ENCODE measurements at regions not wholly inside any gene's neighbourhood (a gene's known extent, or its start where the extent isn't known, plus 50 kb on each side); places are given as distances from the start of the nearest gene placed in this dataset.

- no peaks in the 10 kb centered on the region for H3K9me1 ChIP-seq (ENCODE audit: control insufficient read depth, insufficient read depth, low read length)
- H2AFZ ChIP-seq (ENCODE audit: low read depth, low read length), result no peak overlapping the region
- ChIA-PET CTCF (ENCODE audit: low intra/inter-chr PET ratio) (no interaction called here), POLR2A (no interaction called here)
- no peak for DNase-seq (ENCODE audit: extremely low read depth in 1 of 4, low spot score in 3 of 4)
- no peak overlapping the region for H3K9ac ChIP-seq (ENCODE audit: insufficient read depth in 1 of 2, low read depth in 2 of 2, low read length in 2 of 2)
- no peak overlapping the region for H3K27ac ChIP-seq (ENCODE audit: extremely low read depth, low read depth, low read length)
- intact Hi-C loops (cut with micrococcal nuclease), result no loop called here
- H3K79me2 ChIP-seq (ENCODE audit: control insufficient read depth, insufficient read depth, low read length), result no peaks in the 10 kb centered on the region
- in situ Hi-C loops (cut with MboI), result no loop called here
- no peaks in the 10 kb centered on the region for H3K4me1 ChIP-seq (replicated peaks in 1 of 2; ENCODE audit: control insufficient read depth in 2 of 2, insufficient read depth in 2 of 2, low read length in 2 of 2)
- TF ChIP-seq GABPB2 (CRISPR knock-in tag; conservative IDR thresholded peaks at IDR 0.05) (no peak), YY1 (IDR thresholded peaks at IDR 0.05; ENCODE audit: borderline replicate concordance in 1 of 3, control insufficient read depth in 1 of 3, extremely low read depth in 1 of 3, insufficient read depth in 3 of 3, insufficient read length in 1 of 3, insufficient replicate concordance in 2 of 3, low read depth in 1 of 3, low read length in 2 of 3) (no peak), EP300 (IDR thresholded peaks at IDR 0.05; ENCODE audit: low read length) (no peak), ZKSCAN1 (IDR thresholded peaks at IDR 0.05; ENCODE audit: low read depth, low read length) (no peak)
- no peaks in the 10 kb centered on the region for H3K9me3 ChIP-seq (replicated peaks; ENCODE audit: control insufficient read depth, insufficient read depth, low read depth, low read length)
- no peak for FAIRE-seq
- H3K27me3 ChIP-seq (ENCODE audit: control insufficient read depth in 2 of 2, insufficient read depth in 2 of 2, low read length in 2 of 2), result peaks cover 5 to 9% of the 10 kb centered on the region in 2 experiments; a peak in 3 of 5 replicates
- no TSS peak for BruUV-seq (replicated peaks)
- no peaks in the 10 kb centered on the region for H3K36me3 ChIP-seq (ENCODE audit: control insufficient read depth, insufficient read depth, low read length)
- H4K20me1 ChIP-seq (replicated peaks; ENCODE audit: control insufficient read depth, insufficient read depth, low read length), result no peaks in the 10 kb centered on the region
- H3K4me3 ChIP-seq, result no peak overlapping the region
- no peak for ATAC-seq
- H3K4me2 ChIP-seq (ENCODE audit: insufficient read depth, low read length), result no peak overlapping the region
These were observed 268.7 kb upstream of the TCF4 start for GRCh38 chr18:55856679-55857078.

- Histone ChIP-seq H3K36me3 (ENCODE audit: control insufficient read depth, insufficient read depth, low read length) (no peaks in the 10 kb centered on the region), H3K4me2 (ENCODE audit: insufficient read depth, low read length) (no peak overlapping the region), H3K9me1 (ENCODE audit: control insufficient read depth, insufficient read depth, low read length) (no peaks in the 10 kb centered on the region), H3K4me1 (replicated peaks in 1 of 2; ENCODE audit: control insufficient read depth in 2 of 2, insufficient read depth in 2 of 2, low read length in 2 of 2) (no peaks in the 10 kb centered on the region), H2AFZ (ENCODE audit: low read depth, low read length) (no peak overlapping the region), H3K9ac (ENCODE audit: insufficient read depth in 1 of 2, low read depth in 2 of 2, low read length in 2 of 2) (no peak overlapping the region), H3K27me3 (ENCODE audit: control insufficient read depth in 2 of 2, insufficient read depth in 2 of 2, low read length in 2 of 2) (peaks cover 4 to 5% of the 10 kb centered on the region in 2 experiments; a peak in 3 of 5 replicates), H3K27ac (ENCODE audit: extremely low read depth, low read depth, low read length) (no peak overlapping the region), H3K4me3 (no peak overlapping the region), H3K9me3 (replicated peaks; ENCODE audit: control insufficient read depth, insufficient read depth, low read depth, low read length) (no peaks in the 10 kb centered on the region), H3K79me2 (ENCODE audit: control insufficient read depth, insufficient read depth, low read length) (no peaks in the 10 kb centered on the region), H4K20me1 (replicated peaks; ENCODE audit: control insufficient read depth, insufficient read depth, low read length) (no peaks in the 10 kb centered on the region)
- BruUV-seq (replicated peaks), result no TSS peak
- no peak for ATAC-seq
- DNase-seq (ENCODE audit: extremely low read depth in 1 of 4, low spot score in 3 of 4), result no peak
- ChIA-PET CTCF (ENCODE audit: low intra/inter-chr PET ratio) (no interaction called here), POLR2A (no interaction called here)
- 5% methylated on average over 2 of the region's 2 CpGs for WGBS (ENCODE audit: insufficient coverage, low coverage, missing lambda C conversion rate)
- TF ChIP-seq MBD2 (IDR thresholded peaks at IDR 0.05; ENCODE audit: borderline replicate concordance, low read depth), result no peak
- TF ChIP-seq SMARCC2 (IDR thresholded peaks at IDR 0.05; ENCODE audit: low read depth), result no peak
- no peak for TF ChIP-seq CREB3L1 (IDR thresholded peaks at IDR 0.05; ENCODE audit: borderline replicate concordance, low read depth)
- no peak for TF ChIP-seq CCNT2 (IDR thresholded peaks at IDR 0.05; ENCODE audit: borderline replicate concordance, extremely low read depth, insufficient read length, low read depth, low read length)
- TF ChIP-seq E2F1 (CRISPR knock-in tag; IDR thresholded peaks at IDR 0.05), result no peak
- no peak for TF ChIP-seq DDX20 (tag; IDR thresholded peaks at IDR 0.05; ENCODE audit: low read depth)
- intact Hi-C loops (cut with micrococcal nuclease) (no loop called here), in situ Hi-C loops (cut with MboI) (no loop called here)
- no peak for FAIRE-seq
These were observed 268.2 kb upstream of the TCF4 start for GRCh38 chr18:55856229-55856628.
